Small intestine (tissue), 7 donors: ENCODE measurements at regions not wholly inside any gene's neighbourhood (a gene's known extent, or its start where the extent isn't known, plus 50 kb on each side); places are given as distances from the start of the nearest gene placed in this dataset.

Experiments used
- DNase-seq, 2 donors: peaks; one replicate each; pipeline versions ENCODE4 v3.0.0 to v3.0.0-alpha.2; 2013
- FAIRE-seq: peaks from 2 replicates; lab custom pipeline; 2012; peaks lifted over from hg19 to GRCh38; lab: Jason Lieb, UNC
- H3K27ac ChIP-seq, 3 donors: one replicate each; pipeline ENCODE4 v1.5.1; 2013; ENCODE audit warnings: low read length in 2 of 3, mild to moderate bottlenecking in 2 of 3, control low read depth in 1 of 3, inconsistent platforms in 1 of 3, low read depth in 1 of 3, moderate library complexity in 1 of 3
- H3K27me3 ChIP-seq, 3 donors: one replicate each; pipeline ENCODE4 v1.6.1; 2013; ENCODE audit warnings: low read length in 3 of 3, inconsistent platforms in 1 of 3; ENCODE audit not compliant: control insufficient read depth in 3 of 3, insufficient read depth in 3 of 3
- H3K36me3 ChIP-seq, 3 donors: one replicate each; pipeline ENCODE4 v1.6.1; 2013; ENCODE audit warnings: low read length in 3 of 3, inconsistent platforms in 1 of 3, low read depth in 1 of 3, mild to moderate bottlenecking in 1 of 3, moderate library complexity in 1 of 3; ENCODE audit not compliant: control insufficient read depth in 3 of 3, insufficient read depth in 2 of 3
- H3K4me1 ChIP-seq, 3 donors: one replicate each; pipeline ENCODE4 v1.6.1; 2013; ENCODE audit warnings: low read length in 2 of 3, inconsistent platforms in 1 of 3, low read depth in 1 of 3, mild to moderate bottlenecking in 1 of 3, moderate library complexity in 1 of 3; ENCODE audit not compliant: control insufficient read depth in 3 of 3, insufficient read depth in 2 of 3
- H3K4me3 ChIP-seq, 3 donors: one replicate each; pipeline ENCODE4 v1.5.1; 2013; ENCODE audit warnings: low read length in 3 of 3, control low read depth in 1 of 3, inconsistent platforms in 1 of 3, low read depth in 1 of 3, mild to moderate bottlenecking in 1 of 3, moderate library complexity in 1 of 3
- H3K9me3 ChIP-seq, 2 donors: one replicate each; pipeline ENCODE4 v1.6.1; 2013; ENCODE audit warnings: low read depth in 1 of 2, low read length in 1 of 2; ENCODE audit not compliant: control insufficient read depth in 2 of 2, insufficient read depth in 1 of 2
- whole genome bisulfite sequencing, 3 donors: extraction: QIAGEN DNeasy Blood & Tissue Kit; methylation state at CpG; one replicate each; pipeline ENCODE4 v1.1.7; 2013; 5-methylcytosine and 5-hydroxymethylcytosine counted together
- donor health status: healthy with polysubstance abuse.
- donor health status: control.
- donor health status: control.
- donor health status: Bipolar disorder and iron deficiency.
- donor health status: healthy.

GRCh38 chr12:97300891-97301290, 161.7 kb upstream of the RMST start:
- H3K36me3 ChIP-seq, result no peaks in the 10 kb centered on the region
- H3K9me3 ChIP-seq, result no peaks in the 10 kb centered on the region
- peaks cover 0 to 21% (median 0%) of the 10 kb centered on the region in 3 donors for H3K4me1 ChIP-seq
- H3K27ac ChIP-seq, result no peak overlapping the region
- no peak for FAIRE-seq
- WGBS, 3 donors, result 0 to 37% (median 33%) methylated on average over 1 of the region's 1 CpG
- no peak overlapping the region for H3K4me3 ChIP-seq
- DNase-seq, result peak in 1 of 2 donors; percentile 39
- H3K27me3 ChIP-seq, result no peaks in the 10 kb centered on the region

- H3K4me1 ChIP-seq, result peaks cover 0 to 21% (median 0%) of the 10 kb centered on the region in 3 donors
- no peak for FAIRE-seq
- no peak for DNase-seq
These were observed 161.0 kb upstream of the RMST start for GRCh38 chr12:97301576-97301975.

GRCh38 chr12:97305651-97306050, 157.0 kb upstream of the RMST start:
- FAIRE-seq, result no peak
- no peak overlapping the region for H3K27ac ChIP-seq

More at GRCh38 chr12:97301576-97301975, 161.0 kb upstream of the RMST start:
- H3K36me3 ChIP-seq, result no peaks in the 10 kb centered on the region
- no peak overlapping the region for H3K4me3 ChIP-seq
- H3K9me3 ChIP-seq, result no peaks in the 10 kb centered on the region
- H3K27me3 ChIP-seq, result no peaks in the 10 kb centered on the region
- WGBS, 3 donors, result 57 to 76% (median 74%) methylated on average over 3 of the region's 3 CpGs
- H3K27ac ChIP-seq, result no peak overlapping the region

GRCh38 chr12:97306147-97306546, 156.5 kb upstream of the RMST start:
- no peaks in the 10 kb centered on the region for H3K9me3 ChIP-seq
- no peaks in the 10 kb centered on the region for H3K36me3 ChIP-seq
- no peak overlapping the region for H3K4me3 ChIP-seq
- H3K27ac ChIP-seq, result no peak overlapping the region
- no peak for FAIRE-seq
- H3K4me1 ChIP-seq, result peaks cover 0 to 3% (median 0%) of the 10 kb centered on the region in 3 donors
- no peaks in the 10 kb centered on the region for H3K27me3 ChIP-seq
- WGBS, 3 donors, result 37 to 63% (median 54%) methylated on average over 3 of the region's 3 CpGs
- no peak for DNase-seq

More at GRCh38 chr12:97305651-97306050, 157.0 kb upstream of the RMST start:
- H3K9me3 ChIP-seq, result no peaks in the 10 kb centered on the region
- no peaks in the 10 kb centered on the region for H3K27me3 ChIP-seq
- 86 to 93% (median 86%) methylated on average over 4 of the region's 4 CpGs for WGBS, 3 donors
- no peak overlapping the region for H3K4me3 ChIP-seq
- H3K4me1 ChIP-seq, result peaks cover 0 to 8% (median 0%) of the 10 kb centered on the region in 3 donors
- no peaks in the 10 kb centered on the region for H3K36me3 ChIP-seq
- DNase-seq, result no peak

- DNase-seq (peak; percentile 46 to 60), FAIRE-seq (no peak)
- Histone ChIP-seq H3K9me3 (no peaks in the 10 kb centered on the region), H3K4me1 (no peaks in the 10 kb centered on the region), H3K36me3 (no peaks in the 10 kb centered on the region), H3K27ac (no peak overlapping the region), H3K27me3 (no peaks in the 10 kb centered on the region), H3K4me3 (no peak overlapping the region)
- WGBS, 3 donors, result 0 to 8% (median 3%) methylated on average over 1 of the region's 1 CpG
These were observed 153.9 kb upstream of the RMST start for GRCh38 chr12:97308576-97309198.

- DNase-seq (no peak), FAIRE-seq (no peak)
- Histone ChIP-seq H3K9me3 (no peaks in the 10 kb centered on the region), H3K4me1 (no peaks in the 10 kb centered on the region), H3K27ac (no peak overlapping the region), H3K36me3 (no peaks in the 10 kb centered on the region), H3K4me3 (no peak overlapping the region), H3K27me3 (no peaks in the 10 kb centered on the region)
- 44 to 82% (median 69%) methylated on average over 5 of the region's 5 CpGs for WGBS, 3 donors
These were observed 152.7 kb upstream of the RMST start for GRCh38 chr12:97309921-97310320.

GRCh38 chr12:97312570-97313135, 150.0 kb upstream of the RMST start:
- DNase-seq, result no peak
- no peaks in the 10 kb centered on the region for H3K9me3 ChIP-seq
- H3K4me1 ChIP-seq, result no peaks in the 10 kb centered on the region
- no peaks in the 10 kb centered on the region for H3K36me3 ChIP-seq
- FAIRE-seq, result no peak
- no peak overlapping the region for H3K27ac ChIP-seq
- H3K4me3 ChIP-seq, result no peak overlapping the region
- no peaks in the 10 kb centered on the region for H3K27me3 ChIP-seq
- WGBS, 3 donors, result 57 to 61% (median 60%) methylated on average over 3 of the region's 3 CpGs

GRCh38 chr12:97313471-97314190, 149.0 kb upstream of the RMST start:
- Histone ChIP-seq H3K36me3 (no peaks in the 10 kb centered on the region), H3K9me3 (no peaks in the 10 kb centered on the region), H3K27ac (no peak overlapping the region), H3K27me3 (no peaks in the 10 kb centered on the region), H3K4me3 (no peak overlapping the region), H3K4me1 (no peaks in the 10 kb centered on the region)
- DNase-seq, result peak in 1 of 2 donors; percentile 8
- FAIRE-seq, result no peak
- 20 to 46% (median 22%) methylated on average over 2 of the region's 2 CpGs for WGBS, 3 donors
